Nephron (organoid): ENCODE measurements at regions not wholly inside any gene's neighbourhood (a gene's known extent, or its start where the extent isn't known, plus 50 kb on each side); places are given as distances from the start of the nearest gene placed in this dataset.

Experiments used
- H3K27ac Mint-ChIP-seq, 3 experiments: 2 replicates each; pipeline ENCODE4 v1.8.0; 2020; ENCODE audit warnings: mixed read lengths in 3 of 3, mild to moderate bottlenecking in 2 of 3, moderate library complexity in 1 of 3
- H3K27me3 Mint-ChIP-seq: 2 replicates; pipeline ENCODE4 v1.8.0; 2021; ENCODE audit warnings: low read depth, mild to moderate bottlenecking, moderate library complexity, mixed read lengths
- H3K36me3 Mint-ChIP-seq: 2 replicates; pipeline ENCODE4 v1.8.0; 2020; ENCODE audit warnings: low read depth, mixed read lengths
- H3K4me1 Mint-ChIP-seq: 2 replicates; pipeline ENCODE4 v1.8.0; 2020; ENCODE audit warnings: mixed read lengths
- H3K4me3 Mint-ChIP-seq, 3 experiments: 2 replicates each; pipeline ENCODE4 v1.8.0; 2020; ENCODE audit warnings: mild to moderate bottlenecking in 3 of 3, mixed read lengths in 3 of 3, moderate library complexity in 2 of 3
- H3K9me3 Mint-ChIP-seq: 2 replicates; pipeline ENCODE4 v1.8.0; 2020; ENCODE audit warnings: mixed read lengths
- CTCF ChIP-seq, 3 experiments: fragments of 200-600 bp; sonication (generic); IDR thresholded peaks; one replicate each; pipeline ENCODE4 v1.5.0; 2021; ENCODE audit warnings: antibody characterized with exemption in 3 of 3; ENCODE audit not compliant: unreplicated experiment in 3 of 3

- TF ChIP-seq CTCF (IDR thresholded peaks at IDR 0.05; ENCODE audit: unreplicated experiment in 3 of 3): no peak
- no peaks in the 10 kb centered on the region for H3K4me1 Mint-ChIP-seq
- no peak overlapping the region for H3K4me3 Mint-ChIP-seq
- no peaks in the 10 kb centered on the region for H3K36me3 Mint-ChIP-seq
- no peaks in the 10 kb centered on the region for H3K9me3 Mint-ChIP-seq
- no peak overlapping the region for H3K27ac Mint-ChIP-seq
- H3K27me3 Mint-ChIP-seq: peaks cover 22% of the 10 kb centered on the region
These were observed 374.2 kb downstream of the GATA3 start for GRCh38 chr10:8428654-8429053.

GRCh38 chr10:8430321-8430720 lies 375.8 kb downstream of the GATA3 start:
- no peak overlapping the region for H3K4me3 Mint-ChIP-seq
- H3K27ac Mint-ChIP-seq: no peak overlapping the region
- TF ChIP-seq CTCF (IDR thresholded peaks at IDR 0.05; ENCODE audit: unreplicated experiment in 3 of 3): no peak
- no peaks in the 10 kb centered on the region for H3K36me3 Mint-ChIP-seq
- H3K4me1 Mint-ChIP-seq: no peaks in the 10 kb centered on the region
- peaks cover 26% of the 10 kb centered on the region for H3K27me3 Mint-ChIP-seq
- H3K9me3 Mint-ChIP-seq: no peaks in the 10 kb centered on the region

- Mint-ChIP-seq H3K4me1 (no peaks in the 10 kb centered on the region), H3K27me3 (peaks cover 23% of the 10 kb centered on the region), H3K4me3 (no peak overlapping the region), H3K9me3 (no peaks in the 10 kb centered on the region), H3K36me3 (no peaks in the 10 kb centered on the region), H3K27ac (no peak overlapping the region)
- no peak for TF ChIP-seq CTCF (IDR thresholded peaks at IDR 0.05; ENCODE audit: unreplicated experiment in 3 of 3)
These were observed 377.0 kb downstream of the GATA3 start for GRCh38 chr10:8431511-8431910.

- Mint-ChIP-seq H3K27me3 (peaks cover 27% of the 10 kb centered on the region), H3K9me3 (no peaks in the 10 kb centered on the region), H3K4me1 (no peaks in the 10 kb centered on the region), H3K27ac (no peak overlapping the region), H3K36me3 (no peaks in the 10 kb centered on the region), H3K4me3 (no peak overlapping the region)
- TF ChIP-seq CTCF (IDR thresholded peaks at IDR 0.05; ENCODE audit: unreplicated experiment in 3 of 3): no peak
These were observed 380.9 kb downstream of the GATA3 start for GRCh38 chr10:8435186-8436055.

GRCh38 chr10:8437896-8438295 lies 383.4 kb downstream of the GATA3 start:
- H3K27me3 Mint-ChIP-seq: peaks cover 48% of the 10 kb centered on the region
- TF ChIP-seq CTCF (IDR thresholded peaks at IDR 0.05; ENCODE audit: unreplicated experiment in 3 of 3): no peak
- no peaks in the 10 kb centered on the region for H3K9me3 Mint-ChIP-seq
- no peaks in the 10 kb centered on the region for H3K4me1 Mint-ChIP-seq
- H3K4me3 Mint-ChIP-seq: no peak overlapping the region
- H3K36me3 Mint-ChIP-seq: no peaks in the 10 kb centered on the region
- no peak overlapping the region for H3K27ac Mint-ChIP-seq

- peaks cover 55% of the 10 kb centered on the region for H3K27me3 Mint-ChIP-seq
- no peaks in the 10 kb centered on the region for H3K9me3 Mint-ChIP-seq
- H3K4me1 Mint-ChIP-seq: no peaks in the 10 kb centered on the region
- no peaks in the 10 kb centered on the region for H3K36me3 Mint-ChIP-seq
- H3K4me3 Mint-ChIP-seq: no peak overlapping the region
- H3K27ac Mint-ChIP-seq: no peak overlapping the region
- TF ChIP-seq CTCF (IDR thresholded peaks at IDR 0.05; ENCODE audit: unreplicated experiment in 3 of 3): no peak
These were observed 384.1 kb downstream of the GATA3 start for GRCh38 chr10:8438603-8439002.
